H1 (cell line): ENCODE measurements at regions not wholly inside any gene's neighbourhood (a gene's known extent, or its start where the extent isn't known, plus 50 kb on each side); places are given as distances from the start of the nearest gene placed in this dataset.

Source experiments
- CHD7 ChIP-seq: fragments of 300-600 bp; sonication (generic); IDR thresholded peaks from 2 replicates; pipeline ENCODE4 v1.7.1; 2012; ENCODE audit warnings: low read length, moderate library complexity, mild to moderate bottlenecking, inconsistent platforms; ENCODE audit not compliant: insufficient replicate concordance

GRCh38 chr1:148389027-148389339 lies 94.1 kb downstream of the PPIAL4G start (continued):
- no peak for TF ChIP-seq CHD7
